ENCODE measurements at regions not wholly inside any gene's neighbourhood (a gene's known extent, or its start where the extent isn't known, plus 50 kb on each side); places are given as distances from the start of the nearest gene placed in this dataset.
"Not testable (repeated sequence)": the region's sequence is repeated elsewhere in the genome, so short reads cannot be mapped to it uniquely, and the experiment has no call there.

DNA sequence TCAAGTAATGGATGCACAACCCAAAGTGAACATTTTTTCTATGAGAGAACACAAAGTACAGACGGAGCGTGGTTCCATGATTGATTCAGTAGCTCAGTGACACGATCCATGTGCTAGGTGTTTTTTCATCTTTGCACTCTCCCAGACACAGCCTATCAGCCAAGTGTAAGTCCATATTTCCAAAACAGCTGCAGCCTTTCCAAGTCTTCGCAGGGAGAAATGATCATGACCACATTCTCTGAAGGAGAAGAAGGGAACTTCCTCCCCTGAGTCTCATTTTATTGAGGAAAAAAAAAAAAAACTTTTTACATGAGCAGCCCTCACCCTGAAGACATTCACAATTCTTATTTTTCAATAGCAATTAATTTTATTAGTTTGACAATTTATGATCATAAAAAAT lies 958.3 kb downstream of the LTN1 start:
- not testable (repeated sequence) for H3K36me3 ChIP-seq; H3K27me3 ChIP-seq; DNase-seq; H3K9me3 ChIP-seq (replicated peaks); H3K27ac ChIP-seq; H3K4me1 ChIP-seq; H3K4me3 ChIP-seq

DNA sequence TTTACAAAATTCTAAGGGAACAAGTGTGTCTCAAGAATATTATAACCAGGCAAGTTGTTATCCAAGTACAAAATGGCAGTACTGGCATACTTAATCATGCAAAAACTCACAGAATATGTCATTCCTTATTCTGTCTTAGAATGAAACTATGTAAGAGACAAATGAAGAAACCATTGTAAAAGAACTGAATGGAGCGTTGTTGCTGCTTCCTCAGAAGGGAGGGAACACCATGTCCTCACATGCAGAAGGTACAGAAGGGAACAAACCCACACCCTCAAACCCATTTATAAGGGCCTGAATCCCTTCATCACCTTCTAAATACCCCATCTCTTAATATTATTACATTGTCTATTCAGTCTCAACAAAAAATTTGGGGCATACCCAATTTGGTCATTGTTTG lies 960.0 kb downstream of the LTN1 start:
- not testable (repeated sequence) for H3K4me1 ChIP-seq; H3K27ac ChIP-seq; H3K9me3 ChIP-seq (replicated peaks); H3K4me3 ChIP-seq; H3K36me3 ChIP-seq; H3K27me3 ChIP-seq; DNase-seq

DNA sequence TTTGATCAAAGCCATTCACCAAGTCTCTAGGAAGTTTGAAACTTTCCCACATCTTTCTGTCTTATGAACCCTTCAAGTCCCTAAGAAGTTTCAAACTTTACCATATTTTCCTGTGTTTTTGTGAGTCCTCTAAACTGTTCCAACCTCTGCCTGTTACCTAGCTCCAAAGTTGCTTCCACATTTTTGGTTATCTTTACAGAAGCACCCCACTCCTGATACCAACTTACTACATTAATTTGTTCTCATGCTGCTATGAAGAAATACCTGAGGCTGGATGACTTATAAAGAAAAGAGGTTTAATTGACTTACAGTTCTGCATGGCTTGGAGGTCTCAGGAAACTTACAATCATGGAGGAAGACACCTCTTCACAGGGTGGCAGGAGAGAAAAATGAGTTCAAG lies 961.6 kb downstream of the LTN1 start:
- not testable (repeated sequence) for H3K27ac ChIP-seq; H3K9me3 ChIP-seq (replicated peaks); H3K4me1 ChIP-seq; H3K36me3 ChIP-seq; H3K27me3 ChIP-seq; DNase-seq; H3K4me3 ChIP-seq

- Histone ChIP-seq H3K4me3 (no peak overlapping the region), H3K27ac (no peak overlapping the region), H3K4me1 (no peaks in the 10 kb centered on the region), H3K36me3 (no peaks in the 10 kb centered on the region), H3K9me3 (replicated peaks) (no peaks in the 10 kb centered on the region), H3K27me3 (no peaks in the 10 kb centered on the region)
- DNase-seq: no peak
Measured at GRCh38 chr21:28025111-28025510, 967.6 kb downstream of the LTN1 start.

DNA sequence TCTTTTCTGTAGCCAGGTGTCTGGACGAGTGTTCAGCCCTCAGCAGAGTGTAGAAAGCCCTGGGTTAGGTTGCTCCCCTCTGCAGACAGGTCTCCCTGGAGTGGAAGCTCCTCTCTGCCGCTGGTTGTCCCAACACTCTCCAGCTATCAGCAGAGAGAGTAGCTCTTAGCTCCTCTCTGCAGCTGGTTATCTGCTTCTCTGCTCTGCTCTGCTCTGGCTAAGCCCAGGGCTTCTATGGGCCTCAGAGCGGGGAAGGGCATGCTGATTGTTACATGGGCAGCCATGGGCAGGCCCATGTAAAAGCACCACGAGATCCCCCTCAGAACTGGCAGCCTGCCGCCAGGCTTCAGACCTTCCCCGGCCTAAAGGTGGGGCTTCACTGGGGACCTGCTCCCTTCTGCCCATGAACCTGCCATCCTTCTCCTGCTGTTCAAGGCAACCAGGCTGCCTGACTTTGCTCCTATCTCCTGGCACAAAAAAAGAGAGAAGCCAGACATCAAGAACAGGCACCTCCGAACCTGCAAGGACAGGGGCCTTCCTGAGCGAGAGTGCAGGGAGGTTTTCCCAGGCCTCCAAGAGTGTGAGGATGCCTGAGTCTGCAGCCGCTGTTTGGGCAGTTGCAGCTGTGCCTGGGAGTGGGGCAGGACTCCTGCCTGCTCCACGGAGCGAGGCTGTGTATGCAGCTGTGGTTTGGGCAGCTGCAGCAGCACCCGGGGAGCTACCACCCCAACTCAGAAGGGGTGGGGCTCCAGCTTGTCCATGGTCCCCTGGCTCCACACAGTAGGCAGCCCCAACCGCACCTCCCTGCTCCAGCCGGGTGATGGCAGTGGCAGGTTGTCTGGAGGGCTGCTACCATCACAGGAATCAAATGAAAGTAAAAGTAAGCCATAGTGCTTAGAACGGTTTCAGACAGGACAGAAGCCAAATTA lies 973.7 kb downstream of the LTN1 start:
- Histone ChIP-seq H3K36me3 (no peaks in the 10 kb centered on the region), H3K27me3 (no peaks in the 10 kb centered on the region), H3K9me3 (replicated peaks) (no peaks in the 10 kb centered on the region), H3K4me1 (no peaks in the 10 kb centered on the region), H3K4me3 (no peak overlapping the region), H3K27ac (no peak overlapping the region)
- DNase-seq: peak; percentile 88

GRCh38 chr21:28018213-28018612 lies 974.5 kb downstream of the LTN1 start:
- Histone ChIP-seq H3K36me3 (no peaks in the 10 kb centered on the region), H3K4me1 (no peaks in the 10 kb centered on the region), H3K27me3 (no peaks in the 10 kb centered on the region), H3K4me3 (no peak overlapping the region), H3K9me3 (replicated peaks) (no peaks in the 10 kb centered on the region), H3K27ac (no peak overlapping the region)
- DNase-seq: no peak

DNA sequence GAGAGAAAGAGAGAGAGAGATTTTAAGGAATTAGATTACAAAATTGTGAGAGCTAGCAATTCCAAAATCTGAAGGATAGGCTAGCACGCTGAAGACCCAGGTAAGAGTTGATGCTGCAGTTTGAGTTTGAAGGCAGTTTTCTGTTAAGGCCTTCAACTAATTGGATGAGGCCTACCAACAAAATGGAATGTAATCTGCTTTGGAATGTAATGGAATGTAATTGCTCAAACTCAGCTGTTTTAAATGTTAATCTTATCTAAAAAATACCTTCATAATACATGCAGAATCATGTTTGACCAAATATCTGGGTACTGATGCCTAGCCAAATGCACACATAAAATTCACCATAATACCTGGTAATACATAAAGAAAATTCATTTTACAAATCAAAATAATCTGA lies 976.1 kb downstream of the LTN1 start:
- no peak for DNase-seq
- H3K36me3 ChIP-seq: no peaks in the 10 kb centered on the region
- H3K27ac ChIP-seq: no peak overlapping the region
- H3K4me1 ChIP-seq: no peaks in the 10 kb centered on the region
- H3K9me3 ChIP-seq (replicated peaks): no peaks in the 10 kb centered on the region
- no peaks in the 10 kb centered on the region for H3K27me3 ChIP-seq
- H3K4me3 ChIP-seq: no peak overlapping the region

DNA sequence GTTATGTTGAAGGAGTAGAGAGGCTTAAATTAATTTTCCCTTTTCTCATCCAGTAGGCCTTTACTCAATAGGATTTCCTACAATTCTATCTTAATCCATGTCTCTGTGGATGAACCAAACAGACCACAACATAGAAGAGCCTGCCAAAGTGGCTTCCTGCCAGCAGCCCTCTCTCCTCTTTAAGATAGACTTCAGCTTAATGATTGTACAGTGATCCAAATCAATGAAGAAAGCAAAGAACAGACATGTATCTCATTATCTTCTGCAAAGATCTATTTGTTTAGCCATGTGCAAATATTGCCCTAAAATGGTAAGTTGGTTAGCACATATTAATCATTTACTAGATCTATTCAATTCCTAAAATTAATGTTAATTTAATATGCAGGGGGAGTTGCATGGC lies 979.6 kb downstream of the LTN1 start:
- H3K9me3 ChIP-seq (replicated peaks); H3K27ac ChIP-seq; H3K4me3 ChIP-seq; H3K4me1 ChIP-seq; H3K36me3 ChIP-seq; H3K27me3 ChIP-seq: not testable (repeated sequence)
- DNase-seq: peak in 1 of 2 experiments; percentile 9

DNA sequence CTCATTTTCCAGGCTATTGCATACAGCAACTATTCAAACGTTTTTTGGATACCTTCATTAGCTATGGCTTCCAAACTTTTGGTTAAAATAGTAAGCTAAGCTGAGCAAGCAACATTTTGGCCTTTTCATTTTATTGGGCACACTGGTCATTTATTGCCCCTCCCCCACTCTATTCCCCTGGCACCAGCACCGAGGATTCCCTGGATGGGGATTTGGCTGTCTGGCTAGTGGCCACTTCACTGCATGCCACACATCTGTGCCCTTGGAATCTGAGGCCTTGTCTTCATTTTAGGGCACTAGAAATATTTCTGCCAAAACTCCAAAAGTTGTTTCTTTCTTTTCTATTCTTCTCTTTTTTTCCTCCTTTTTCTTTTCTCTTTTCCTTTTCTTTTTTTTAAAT lies 980.7 kb downstream of the LTN1 start:
- H3K27ac ChIP-seq; H3K36me3 ChIP-seq; H3K4me1 ChIP-seq; H3K4me3 ChIP-seq; DNase-seq; H3K27me3 ChIP-seq; H3K9me3 ChIP-seq (replicated peaks): not testable (repeated sequence)

DNA sequence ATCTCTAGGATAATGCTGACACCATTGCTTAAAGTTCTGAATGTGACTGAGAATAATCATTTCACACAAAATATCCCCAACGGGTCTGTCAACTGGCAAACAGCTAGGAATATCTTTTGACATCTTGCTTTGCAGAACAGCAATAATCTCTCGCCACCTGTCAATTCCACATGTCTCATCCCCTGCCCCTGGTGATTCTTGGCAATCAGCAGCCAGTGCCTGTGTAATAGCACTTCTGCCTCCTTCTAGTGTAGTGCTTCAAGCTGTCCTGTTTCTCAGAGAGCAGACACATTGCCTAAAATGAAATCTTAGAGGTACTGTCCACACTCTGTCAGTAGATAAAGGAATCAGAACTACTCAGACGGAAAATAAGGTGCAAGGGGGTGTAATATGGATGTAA lies 984.4 kb downstream of the LTN1 start:
- H3K4me1 ChIP-seq; H3K9me3 ChIP-seq (replicated peaks): not testable (repeated sequence)

DNA sequence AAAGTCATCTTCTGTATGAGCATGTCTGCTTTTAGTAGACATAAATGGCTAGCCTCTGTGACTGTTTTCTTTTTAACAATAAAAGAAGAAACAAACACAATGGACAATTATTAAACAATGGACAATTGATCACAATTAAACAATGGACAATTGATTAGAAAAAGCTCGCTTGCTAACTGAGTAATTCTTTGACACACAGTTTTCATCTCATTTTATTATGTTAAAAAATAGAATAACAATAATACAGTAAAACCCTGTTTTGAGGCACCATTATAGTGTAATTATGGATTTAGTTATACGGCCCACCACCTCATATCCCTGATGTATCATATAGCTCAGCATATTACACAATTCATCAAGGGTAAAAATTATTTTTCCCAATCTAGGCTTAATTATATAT lies 989.0 kb downstream of the LTN1 start:
- not testable (repeated sequence) for H3K27me3 ChIP-seq; H3K4me1 ChIP-seq; H3K9me3 ChIP-seq (replicated peaks); H3K27ac ChIP-seq; H3K36me3 ChIP-seq; DNase-seq; H3K4me3 ChIP-seq

More for the DNA sequence above, 984.4 kb downstream of the LTN1 start:
- peak in 1 of 2 experiments; percentile 14 for DNase-seq
- not testable (repeated sequence) for H3K36me3 ChIP-seq, H3K4me3 ChIP-seq, H3K27me3 ChIP-seq, H3K27ac ChIP-seq

DNA sequence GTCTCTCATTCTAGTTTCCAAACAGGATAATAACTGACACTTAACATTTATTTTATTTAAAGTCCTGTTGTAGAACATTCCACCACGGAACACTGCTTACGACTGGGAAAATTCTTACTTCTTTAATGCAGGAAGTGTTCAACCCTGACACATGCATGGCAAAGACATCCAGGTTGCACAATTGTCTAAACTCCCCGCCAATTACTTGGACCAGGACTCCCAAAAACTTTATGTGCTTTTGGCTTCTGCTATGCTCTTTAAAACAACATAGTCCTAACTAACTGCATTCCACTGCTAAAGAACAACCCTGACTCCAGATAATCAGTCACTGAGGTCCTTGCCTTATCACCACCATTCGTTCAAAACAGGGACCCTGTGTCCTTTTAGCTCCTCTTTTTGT lies 995.8 kb downstream of the LTN1 start:
- not testable (repeated sequence) for H3K27ac ChIP-seq; DNase-seq; H3K36me3 ChIP-seq; H3K4me1 ChIP-seq; H3K27me3 ChIP-seq; H3K9me3 ChIP-seq (replicated peaks); H3K4me3 ChIP-seq

DNA sequence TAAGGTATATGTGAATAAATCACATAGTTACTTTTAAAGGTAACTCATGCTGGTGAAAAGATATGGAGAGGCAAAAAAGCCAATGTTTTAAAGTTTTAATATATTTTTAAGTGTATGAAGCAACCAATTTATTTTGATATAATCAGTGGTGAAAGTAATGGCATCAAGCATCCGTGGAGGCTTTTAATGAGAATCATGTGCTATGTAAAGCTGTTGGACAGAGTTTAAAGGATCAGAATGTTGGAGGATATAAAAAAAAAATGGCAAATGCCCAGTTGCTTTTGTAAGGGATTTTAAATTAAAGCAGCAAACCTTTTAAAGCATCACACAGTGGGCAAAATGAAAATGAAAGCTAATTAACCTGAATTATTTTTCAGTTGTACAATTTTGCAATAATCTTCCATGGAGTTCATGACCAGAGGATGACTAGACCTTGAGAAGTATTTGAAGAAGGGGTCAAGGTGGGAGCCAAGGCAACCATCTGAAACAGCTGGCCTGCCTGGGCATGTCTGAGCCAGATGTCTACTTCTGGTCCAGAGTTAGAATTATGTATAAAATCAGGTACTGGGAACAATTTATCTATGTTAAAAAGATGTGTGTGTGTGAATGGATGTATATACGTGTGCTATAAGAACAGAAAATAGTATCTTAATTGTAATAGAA lies 1007.9 kb downstream of the LTN1 start:
- H3K9me3 ChIP-seq (replicated peaks); DNase-seq; H3K4me3 ChIP-seq; H3K4me1 ChIP-seq; H3K36me3 ChIP-seq; H3K27ac ChIP-seq; H3K27me3 ChIP-seq: not testable (repeated sequence)

- H3K9me3 ChIP-seq (replicated peaks); H3K36me3 ChIP-seq; H3K27ac ChIP-seq; H3K4me1 ChIP-seq; DNase-seq; H3K4me3 ChIP-seq; H3K27me3 ChIP-seq: not testable (repeated sequence)
Measured at GRCh38 chr21:27979446-27979845, 1012.6 kb upstream of the ADAMTS5 start.

GRCh38 chr21:27975514-27975913 lies 1008.6 kb upstream of the ADAMTS5 start:
- Histone ChIP-seq H3K27ac (no peak overlapping the region), H3K36me3 (no peaks in the 10 kb centered on the region)
- no peak for DNase-seq

DNA sequence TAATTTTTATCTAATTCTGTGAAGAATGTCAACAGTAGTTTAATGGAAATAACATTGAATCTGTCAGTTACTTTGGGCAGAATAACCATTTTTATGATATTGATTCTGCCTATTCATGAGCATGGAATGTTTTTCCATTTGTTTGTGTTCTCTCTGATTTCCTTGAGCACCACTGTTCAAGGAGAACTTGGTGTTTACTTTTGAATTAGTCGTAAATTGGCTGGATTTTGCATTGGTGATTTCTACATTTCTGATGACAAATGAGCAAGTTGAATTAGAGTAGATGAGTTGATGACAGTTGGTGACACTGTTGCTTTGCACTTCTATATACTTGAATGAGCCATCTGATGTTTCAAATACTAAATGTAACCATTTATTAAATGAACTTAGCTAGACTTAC lies 1007.3 kb upstream of the ADAMTS5 start:
- not testable (repeated sequence) for H3K27me3 ChIP-seq; H3K4me3 ChIP-seq; DNase-seq; H3K36me3 ChIP-seq; H3K27ac ChIP-seq; H3K9me3 ChIP-seq (replicated peaks); H3K4me1 ChIP-seq

More at GRCh38 chr21:27975514-27975913, 1008.6 kb upstream of the ADAMTS5 start:
- no peaks in the 10 kb centered on the region for H3K27me3 ChIP-seq
- no peaks in the 10 kb centered on the region for H3K4me1 ChIP-seq
- no peak overlapping the region for H3K4me3 ChIP-seq
- H3K9me3 ChIP-seq (replicated peaks): no peaks in the 10 kb centered on the region
